ENCODE measurements at regions not wholly inside any gene's neighbourhood (a gene's known extent, or its start where the extent isn't known, plus 50 kb on each side); places are given as distances from the start of the nearest gene placed in this dataset.

DNA sequence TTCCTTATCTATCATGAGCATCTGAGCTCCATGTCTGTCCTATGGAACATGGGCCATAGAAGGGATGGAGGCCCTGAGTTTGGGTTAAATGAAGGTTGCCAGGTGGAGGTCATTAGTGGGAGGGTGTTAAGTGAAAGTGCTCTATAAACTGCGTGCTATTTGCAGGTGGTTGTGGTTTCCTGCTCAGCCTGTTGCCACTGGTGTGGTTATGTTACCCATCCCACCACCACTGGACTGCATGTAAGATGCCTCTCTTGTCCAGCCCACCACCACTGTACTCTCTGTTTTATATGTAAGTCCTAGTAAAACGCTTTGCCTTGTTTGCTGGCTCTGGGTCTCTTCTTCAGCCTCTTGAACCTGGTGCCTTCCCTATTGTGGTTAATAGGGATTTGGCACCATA is 711.2 kb downstream of the SORCS3 start:
- TF ChIP-seq, protein P1, sequence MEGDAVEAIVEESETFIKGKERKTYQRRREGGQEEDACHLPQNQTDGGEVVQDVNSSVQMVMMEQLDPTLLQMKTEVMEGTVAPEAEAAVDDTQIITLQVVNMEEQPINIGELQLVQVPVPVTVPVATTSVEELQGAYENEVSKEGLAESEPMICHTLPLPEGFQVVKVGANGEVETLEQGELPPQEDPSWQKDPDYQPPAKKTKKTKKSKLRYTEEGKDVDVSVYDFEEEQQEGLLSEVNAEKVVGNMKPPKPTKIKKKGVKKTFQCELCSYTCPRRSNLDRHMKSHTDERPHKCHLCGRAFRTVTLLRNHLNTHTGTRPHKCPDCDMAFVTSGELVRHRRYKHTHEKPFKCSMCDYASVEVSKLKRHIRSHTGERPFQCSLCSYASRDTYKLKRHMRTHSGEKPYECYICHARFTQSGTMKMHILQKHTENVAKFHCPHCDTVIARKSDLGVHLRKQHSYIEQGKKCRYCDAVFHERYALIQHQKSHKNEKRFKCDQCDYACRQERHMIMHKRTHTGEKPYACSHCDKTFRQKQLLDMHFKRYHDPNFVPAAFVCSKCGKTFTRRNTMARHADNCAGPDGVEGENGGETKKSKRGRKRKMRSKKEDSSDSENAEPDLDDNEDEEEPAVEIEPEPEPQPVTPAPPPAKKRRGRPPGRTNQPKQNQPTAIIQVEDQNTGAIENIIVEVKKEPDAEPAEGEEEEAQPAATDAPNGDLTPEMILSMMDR (IDR thresholded peaks at IDR 0.05): no peak
- no peak for TF ChIP-seq ZFX (IDR thresholded peaks at IDR 0.05; ENCODE audit: borderline replicate concordance)

Data from 22Rv1 (cell line).